ENCODE measurements at regions not wholly inside any gene's neighbourhood (a gene's known extent, or its start where the extent isn't known, plus 50 kb on each side); places are given as distances from the start of the nearest gene placed in this dataset.
"Not testable (repeated sequence)": the region's sequence is repeated elsewhere in the genome, so short reads cannot be mapped to it uniquely, and the experiment has no call there.

- H3K27ac Mint-ChIP-seq (ENCODE audit: unreplicated experiment); H3K4me1 Mint-ChIP-seq (ENCODE audit: low read depth, unreplicated experiment); H3K9me3 ChIP-seq; POLR2A ChIA-PET; BruUV-seq (replicated peaks); H3K36me3 Mint-ChIP-seq (ENCODE audit: insufficient read depth, unreplicated experiment); H3K4me3 ChIP-seq (ENCODE audit: low read depth, low read length); H3K27me3 Mint-ChIP-seq (ENCODE audit: insufficient read depth, unreplicated experiment); intact Hi-C loops (cut with micrococcal nuclease; ENCODE audit: unreplicated experiment); H3K36me3 ChIP-seq (ENCODE audit: control insufficient read depth, insufficient read depth, low read length); H3K27me3 ChIP-seq (replicated peaks; ENCODE audit: control insufficient read depth, insufficient read depth, low read length); H3K9me3 Mint-ChIP-seq (ENCODE audit: unreplicated experiment); DNase-seq; H3K4me3 Mint-ChIP-seq (ENCODE audit: unreplicated experiment); H3K4me1 ChIP-seq; CTCF ChIA-PET: not testable (repeated sequence)
Observed at GRCh38 chr15:20267051-20267730, 274.4 kb downstream of the GOLGA6L6 start.

- H3K4me1 ChIP-seq; BruUV-seq (replicated peaks); H3K4me3 ChIP-seq (ENCODE audit: low read depth, low read length); DNase-seq; H3K27ac Mint-ChIP-seq (ENCODE audit: unreplicated experiment); H3K4me3 Mint-ChIP-seq (ENCODE audit: unreplicated experiment); CTCF ChIA-PET; POLR2A ChIA-PET; H3K36me3 ChIP-seq (ENCODE audit: control insufficient read depth, insufficient read depth, low read length); H3K36me3 Mint-ChIP-seq (ENCODE audit: insufficient read depth, unreplicated experiment); H3K27me3 Mint-ChIP-seq (ENCODE audit: insufficient read depth, unreplicated experiment); intact Hi-C loops (cut with micrococcal nuclease; ENCODE audit: unreplicated experiment); H3K27me3 ChIP-seq (replicated peaks; ENCODE audit: control insufficient read depth, insufficient read depth, low read length); H3K9me3 ChIP-seq; H3K4me1 Mint-ChIP-seq (ENCODE audit: low read depth, unreplicated experiment); H3K9me3 Mint-ChIP-seq (ENCODE audit: unreplicated experiment): not testable (repeated sequence)
Observed at GRCh38 chr15:20265710-20266109, 275.9 kb downstream of the GOLGA6L6 start.

- intact Hi-C loops (cut with micrococcal nuclease; ENCODE audit: unreplicated experiment); CTCF ChIA-PET; H3K4me1 ChIP-seq; H3K27ac Mint-ChIP-seq (ENCODE audit: unreplicated experiment); H3K36me3 ChIP-seq (ENCODE audit: control insufficient read depth, insufficient read depth, low read length); H3K4me3 Mint-ChIP-seq (ENCODE audit: unreplicated experiment); H3K27me3 ChIP-seq (replicated peaks; ENCODE audit: control insufficient read depth, insufficient read depth, low read length); H3K4me1 Mint-ChIP-seq (ENCODE audit: low read depth, unreplicated experiment); BruUV-seq (replicated peaks); H3K9me3 Mint-ChIP-seq (ENCODE audit: unreplicated experiment); H3K36me3 Mint-ChIP-seq (ENCODE audit: insufficient read depth, unreplicated experiment); DNase-seq; H3K4me3 ChIP-seq (ENCODE audit: low read depth, low read length); POLR2A ChIA-PET; H3K27me3 Mint-ChIP-seq (ENCODE audit: insufficient read depth, unreplicated experiment): not testable (repeated sequence)
- peaks cover 13% of the 10 kb centered on the region; the same call in 1 of the 2 replicates for H3K9me3 ChIP-seq
Observed at GRCh38 chr15:20261321-20262280, 280.0 kb downstream of the GOLGA6L6 start.

- intact Hi-C loops (cut with micrococcal nuclease; ENCODE audit: unreplicated experiment); H3K4me1 ChIP-seq; H3K4me3 ChIP-seq (ENCODE audit: low read depth, low read length); H3K36me3 ChIP-seq (ENCODE audit: control insufficient read depth, insufficient read depth, low read length); POLR2A ChIA-PET; H3K4me1 Mint-ChIP-seq (ENCODE audit: low read depth, unreplicated experiment); DNase-seq; H3K27ac Mint-ChIP-seq (ENCODE audit: unreplicated experiment); CTCF ChIA-PET; H3K36me3 Mint-ChIP-seq (ENCODE audit: insufficient read depth, unreplicated experiment); H3K4me3 Mint-ChIP-seq (ENCODE audit: unreplicated experiment); H3K9me3 Mint-ChIP-seq (ENCODE audit: unreplicated experiment); H3K27me3 Mint-ChIP-seq (ENCODE audit: insufficient read depth, unreplicated experiment); H3K27me3 ChIP-seq (replicated peaks; ENCODE audit: control insufficient read depth, insufficient read depth, low read length); BruUV-seq (replicated peaks): not testable (repeated sequence)
- peaks cover 13% of the 10 kb centered on the region; the same call in 1 of the 2 replicates for H3K9me3 ChIP-seq
Observed at GRCh38 chr15:20260650-20261049, 280.9 kb downstream of the GOLGA6L6 start.

GRCh38 chr15:20259559-20260190, 281.9 kb downstream of the GOLGA6L6 start:
- BruUV-seq (replicated peaks); POLR2A ChIA-PET; H3K36me3 Mint-ChIP-seq (ENCODE audit: insufficient read depth, unreplicated experiment); H3K27me3 Mint-ChIP-seq (ENCODE audit: insufficient read depth, unreplicated experiment); H3K9me3 Mint-ChIP-seq (ENCODE audit: unreplicated experiment); H3K27me3 ChIP-seq (replicated peaks; ENCODE audit: control insufficient read depth, insufficient read depth, low read length); H3K36me3 ChIP-seq (ENCODE audit: control insufficient read depth, insufficient read depth, low read length); DNase-seq; CTCF ChIA-PET; H3K4me3 Mint-ChIP-seq (ENCODE audit: unreplicated experiment); H3K4me1 ChIP-seq; H3K4me1 Mint-ChIP-seq (ENCODE audit: low read depth, unreplicated experiment); H3K27ac Mint-ChIP-seq (ENCODE audit: unreplicated experiment); H3K4me3 ChIP-seq (ENCODE audit: low read depth, low read length): not testable (repeated sequence)
- H3K9me3 ChIP-seq: peaks cover 13% of the 10 kb centered on the region; the same call in 1 of the 2 replicates
- intact Hi-C loops (cut with micrococcal nuclease; ENCODE audit: unreplicated experiment): loop anchor here (10.0 kb wide), 1 partner anchor 45 kb away; no protein-coding TSS in a partner anchor

GRCh38 chr15:20256394-20256793, 285.2 kb downstream of the GOLGA6L6 start:
- H3K9me3 Mint-ChIP-seq (ENCODE audit: unreplicated experiment); H3K36me3 Mint-ChIP-seq (ENCODE audit: insufficient read depth, unreplicated experiment); CTCF ChIA-PET; H3K27me3 Mint-ChIP-seq (ENCODE audit: insufficient read depth, unreplicated experiment); H3K4me1 ChIP-seq; H3K4me3 Mint-ChIP-seq (ENCODE audit: unreplicated experiment); DNase-seq; H3K27me3 ChIP-seq (replicated peaks; ENCODE audit: control insufficient read depth, insufficient read depth, low read length); H3K27ac Mint-ChIP-seq (ENCODE audit: unreplicated experiment); H3K36me3 ChIP-seq (ENCODE audit: control insufficient read depth, insufficient read depth, low read length); POLR2A ChIA-PET; H3K4me3 ChIP-seq (ENCODE audit: low read depth, low read length); H3K4me1 Mint-ChIP-seq (ENCODE audit: low read depth, unreplicated experiment); BruUV-seq (replicated peaks): not testable (repeated sequence)
- intact Hi-C loops (cut with micrococcal nuclease; ENCODE audit: unreplicated experiment): loop anchor here (10.0 kb wide), 1 partner anchor 48 kb away; no protein-coding TSS in a partner anchor
- H3K9me3 ChIP-seq: peaks cover 11% of the 10 kb centered on the region; the same call in 1 of the 2 replicates
